ENCODE measurements at regions not wholly inside any gene's neighbourhood (a gene's known extent, or its start where the extent isn't known, plus 50 kb on each side); places are given as distances from the start of the nearest gene placed in this dataset.

DNA sequence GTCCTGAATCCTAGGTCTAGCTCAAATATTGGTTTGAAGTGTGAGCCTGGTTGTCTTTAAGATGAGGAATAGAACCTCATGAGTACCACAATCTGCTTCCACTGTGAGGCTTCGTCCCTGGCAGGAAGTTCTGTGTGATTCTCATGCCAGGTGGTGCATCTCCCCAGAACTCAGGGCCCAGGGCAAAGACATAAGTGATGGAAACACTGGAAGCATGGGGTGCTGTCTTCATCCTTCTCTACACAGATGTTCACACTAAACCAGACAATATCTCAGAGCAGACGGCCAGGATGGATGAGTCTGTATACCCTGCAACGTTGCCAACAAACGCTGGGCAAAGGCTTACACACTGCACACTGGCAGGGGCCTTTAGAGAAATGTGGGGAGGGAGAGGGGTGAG, 475.9 kb upstream of the B3GAT1 start (continued):
- TF ChIP-seq, protein P1, sequence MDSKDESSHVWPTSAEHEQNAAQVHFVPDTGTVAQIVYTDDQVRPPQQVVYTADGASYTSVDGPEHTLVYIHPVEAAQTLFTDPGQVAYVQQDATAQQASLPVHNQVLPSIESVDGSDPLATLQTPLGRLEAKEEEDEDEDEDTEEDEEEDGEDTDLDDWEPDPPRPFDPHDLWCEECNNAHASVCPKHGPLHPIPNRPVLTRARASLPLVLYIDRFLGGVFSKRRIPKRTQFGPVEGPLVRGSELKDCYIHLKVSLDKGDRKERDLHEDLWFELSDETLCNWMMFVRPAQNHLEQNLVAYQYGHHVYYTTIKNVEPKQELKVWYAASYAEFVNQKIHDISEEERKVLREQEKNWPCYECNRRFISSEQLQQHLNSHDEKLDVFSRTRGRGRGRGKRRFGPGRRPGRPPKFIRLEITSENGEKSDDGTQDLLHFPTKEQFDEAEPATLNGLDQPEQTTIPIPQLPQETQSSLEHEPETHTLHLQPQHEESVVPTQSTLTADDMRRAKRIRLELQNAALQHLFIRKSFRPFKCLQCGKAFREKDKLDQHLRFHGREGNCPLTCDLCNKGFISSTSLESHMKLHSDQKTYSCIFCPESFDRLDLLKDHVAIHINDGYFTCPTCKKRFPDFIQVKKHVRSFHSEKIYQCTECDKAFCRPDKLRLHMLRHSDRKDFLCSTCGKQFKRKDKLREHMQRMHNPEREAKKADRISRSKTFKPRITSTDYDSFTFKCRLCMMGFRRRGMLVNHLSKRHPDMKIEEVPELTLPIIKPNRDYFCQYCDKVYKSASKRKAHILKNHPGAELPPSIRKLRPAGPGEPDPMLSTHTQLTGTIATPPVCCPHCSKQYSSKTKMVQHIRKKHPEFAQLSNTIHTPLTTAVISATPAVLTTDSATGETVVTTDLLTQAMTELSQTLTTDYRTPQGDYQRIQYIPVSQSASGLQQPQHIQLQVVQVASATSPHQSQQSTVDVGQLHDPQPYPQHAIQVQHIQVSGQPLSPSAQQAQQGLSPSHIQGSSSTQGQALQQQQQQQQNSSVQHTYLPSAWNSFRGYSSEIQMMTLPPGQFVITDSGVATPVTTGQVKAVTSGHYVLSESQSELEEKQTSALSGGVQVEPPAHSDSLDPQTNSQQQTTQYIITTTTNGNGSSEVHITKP (tag by site-specific recombination; IDR thresholded peaks at IDR 0.05) = no peak
- TF ChIP-seq ZNF350 (tag by site-specific recombination; IDR thresholded peaks at IDR 0.05) (no peak), ZNF426 (tag by site-specific recombination; IDR thresholded peaks at IDR 0.05) (no peak), ZNF514 (tag by site-specific recombination; IDR thresholded peaks at IDR 0.05) (no peak), ZNF19 (tag by site-specific recombination; IDR thresholded peaks at IDR 0.05; ENCODE audit: low read depth) (no peak), ZBTB17 (tag by site-specific recombination; IDR thresholded peaks at IDR 0.05) (no peak), ZNF223 (tag by site-specific recombination; IDR thresholded peaks at IDR 0.05) (no peak), BCL11B (tag by site-specific recombination; IDR thresholded peaks at IDR 0.05; ENCODE audit: low read depth) (no peak), SCRT1 (tag by site-specific recombination; IDR thresholded peaks at IDR 0.05; ENCODE audit: borderline replicate concordance) (no peak)
- TF ChIP-seq, protein P2, sequence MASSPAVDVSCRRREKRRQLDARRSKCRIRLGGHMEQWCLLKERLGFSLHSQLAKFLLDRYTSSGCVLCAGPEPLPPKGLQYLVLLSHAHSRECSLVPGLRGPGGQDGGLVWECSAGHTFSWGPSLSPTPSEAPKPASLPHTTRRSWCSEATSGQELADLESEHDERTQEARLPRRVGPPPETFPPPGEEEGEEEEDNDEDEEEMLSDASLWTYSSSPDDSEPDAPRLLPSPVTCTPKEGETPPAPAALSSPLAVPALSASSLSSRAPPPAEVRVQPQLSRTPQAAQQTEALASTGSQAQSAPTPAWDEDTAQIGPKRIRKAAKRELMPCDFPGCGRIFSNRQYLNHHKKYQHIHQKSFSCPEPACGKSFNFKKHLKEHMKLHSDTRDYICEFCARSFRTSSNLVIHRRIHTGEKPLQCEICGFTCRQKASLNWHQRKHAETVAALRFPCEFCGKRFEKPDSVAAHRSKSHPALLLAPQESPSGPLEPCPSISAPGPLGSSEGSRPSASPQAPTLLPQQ (tag by site-specific recombination; IDR thresholded peaks at IDR 0.05) = no peak
- TF ChIP-seq, protein P3, sequence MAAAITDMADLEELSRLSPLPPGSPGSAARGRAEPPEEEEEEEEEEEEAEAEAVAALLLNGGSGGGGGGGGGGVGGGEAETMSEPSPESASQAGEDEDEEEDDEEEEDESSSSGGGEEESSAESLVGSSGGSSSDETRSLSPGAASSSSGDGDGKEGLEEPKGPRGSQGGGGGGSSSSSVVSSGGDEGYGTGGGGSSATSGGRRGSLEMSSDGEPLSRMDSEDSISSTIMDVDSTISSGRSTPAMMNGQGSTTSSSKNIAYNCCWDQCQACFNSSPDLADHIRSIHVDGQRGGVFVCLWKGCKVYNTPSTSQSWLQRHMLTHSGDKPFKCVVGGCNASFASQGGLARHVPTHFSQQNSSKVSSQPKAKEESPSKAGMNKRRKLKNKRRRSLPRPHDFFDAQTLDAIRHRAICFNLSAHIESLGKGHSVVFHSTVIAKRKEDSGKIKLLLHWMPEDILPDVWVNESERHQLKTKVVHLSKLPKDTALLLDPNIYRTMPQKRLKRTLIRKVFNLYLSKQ (tag by site-specific recombination; IDR thresholded peaks at IDR 0.05; ENCODE audit: borderline replicate concordance) = no peak

DNA sequence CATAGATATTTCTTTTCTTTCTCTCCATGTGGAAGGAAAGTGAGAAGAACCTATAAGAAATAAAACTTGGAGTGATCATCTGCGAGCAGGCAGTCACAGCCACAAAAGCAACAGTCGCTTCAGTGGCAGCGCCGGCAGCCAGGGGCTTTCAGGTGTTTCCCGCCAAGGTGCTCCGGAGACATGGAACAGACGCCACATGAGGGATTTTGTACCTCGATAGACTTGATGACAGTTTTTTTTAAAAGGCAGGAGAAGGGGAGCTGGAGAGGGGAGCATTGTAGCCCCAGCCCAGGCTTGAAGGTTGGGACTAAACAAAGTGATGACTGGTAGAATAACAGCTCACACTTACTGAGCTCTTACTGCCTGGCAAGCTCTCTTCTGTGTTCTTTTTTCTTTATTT, 471.4 kb upstream of the B3GAT1 start:
- Histone ChIP-seq H3K4me3 (ENCODE audit: low read depth, low read length) (no peak overlapping the region), H3K9me3 (ENCODE audit: control insufficient read depth, insufficient read depth, low read depth, low read length) (no peaks in the 10 kb centered on the region), H3K36me3 (ENCODE audit: control insufficient read depth in 2 of 2, insufficient read depth in 1 of 2, low read length in 2 of 2) (no peaks in the 10 kb centered on the region), H3K27ac (ENCODE audit: extremely low read depth, low read depth, low read length) (no peak overlapping the region), H3K4me1 (ENCODE audit: control insufficient read depth, insufficient read depth, low read length) (no peaks in the 10 kb centered on the region)
- POLR2A ChIA-PET = no interaction called here
- CTCF ChIA-PET = interaction anchor here (0.6 to 1.0 kb wide), 2 partner anchors 15 to 192 kb away, joined by 3 read pairs; no protein-coding TSS in a partner anchor
- TF ChIP-seq ZBTB17 (tag by site-specific recombination; IDR thresholded peaks at IDR 0.05) (no peak), ZEB2 (tag by site-specific recombination; IDR thresholded peaks at IDR 0.05) (no peak), ZNF354C (tag by site-specific recombination; IDR thresholded peaks at IDR 0.05; ENCODE audit: borderline replicate concordance, low read depth) (no peak), KLF9 (tag by site-specific recombination; IDR thresholded peaks at IDR 0.05; ENCODE audit: low read depth) (no peak), SALL2 (tag by site-specific recombination; IDR thresholded peaks at IDR 0.05; ENCODE audit: borderline replicate concordance) (no peak), ZNF555 (tag by site-specific recombination; conservative IDR thresholded peaks at IDR 0.05) (no peak), ZNF561 (tag by site-specific recombination; IDR thresholded peaks at IDR 0.05; ENCODE audit: borderline replicate concordance) (no peak), ZNF660 (tag by site-specific recombination; IDR thresholded peaks at IDR 0.05) (no peak), ZIC2 (tag by site-specific recombination; IDR thresholded peaks at IDR 0.05) (no peak), ZNF621 (tag by site-specific recombination; IDR thresholded peaks at IDR 0.05) (no peak), ZSCAN30 (tag by site-specific recombination; IDR thresholded peaks at IDR 0.05) (no peak), ZNF701 (tag by site-specific recombination; IDR thresholded peaks at IDR 0.05) (no peak), ZNF654 (tag by site-specific recombination; IDR thresholded peaks at IDR 0.05; ENCODE audit: low read depth) (no peak), YY1 (tag by site-specific recombination; IDR thresholded peaks at IDR 0.05) (no peak)
- TF ChIP-seq, protein P4, sequence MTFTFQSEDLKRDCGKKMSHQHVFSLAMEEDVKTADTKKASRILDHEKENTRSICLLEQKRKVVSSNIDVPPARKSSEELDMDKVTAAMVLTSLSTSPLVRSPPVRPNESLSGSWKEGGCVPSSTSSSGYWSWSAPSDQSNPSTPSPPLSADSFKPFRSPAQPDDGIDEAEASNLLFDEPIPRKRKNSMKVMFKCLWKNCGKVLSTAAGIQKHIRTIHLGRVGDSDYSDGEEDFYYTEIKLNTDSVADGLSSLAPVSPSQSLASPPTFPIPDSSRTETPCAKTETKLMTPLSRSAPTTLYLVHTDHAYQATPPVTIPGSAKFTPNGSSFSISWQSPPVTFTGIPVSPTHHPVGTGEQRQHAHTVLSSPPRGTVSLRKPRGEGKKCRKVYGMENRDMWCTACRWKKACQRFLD (tag by site-specific recombination; IDR thresholded peaks at IDR 0.05) = no peak
- TF ChIP-seq, protein P5, sequence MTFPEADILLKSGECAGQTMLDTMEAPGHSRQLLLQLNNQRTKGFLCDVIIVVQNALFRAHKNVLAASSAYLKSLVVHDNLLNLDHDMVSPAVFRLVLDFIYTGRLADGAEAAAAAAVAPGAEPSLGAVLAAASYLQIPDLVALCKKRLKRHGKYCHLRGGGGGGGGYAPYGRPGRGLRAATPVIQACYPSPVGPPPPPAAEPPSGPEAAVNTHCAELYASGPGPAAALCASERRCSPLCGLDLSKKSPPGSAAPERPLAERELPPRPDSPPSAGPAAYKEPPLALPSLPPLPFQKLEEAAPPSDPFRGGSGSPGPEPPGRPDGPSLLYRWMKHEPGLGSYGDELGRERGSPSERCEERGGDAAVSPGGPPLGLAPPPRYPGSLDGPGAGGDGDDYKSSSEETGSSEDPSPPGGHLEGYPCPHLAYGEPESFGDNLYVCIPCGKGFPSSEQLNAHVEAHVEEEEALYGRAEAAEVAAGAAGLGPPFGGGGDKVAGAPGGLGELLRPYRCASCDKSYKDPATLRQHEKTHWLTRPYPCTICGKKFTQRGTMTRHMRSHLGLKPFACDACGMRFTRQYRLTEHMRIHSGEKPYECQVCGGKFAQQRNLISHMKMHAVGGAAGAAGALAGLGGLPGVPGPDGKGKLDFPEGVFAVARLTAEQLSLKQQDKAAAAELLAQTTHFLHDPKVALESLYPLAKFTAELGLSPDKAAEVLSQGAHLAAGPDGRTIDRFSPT (tag by site-specific recombination; IDR thresholded peaks at IDR 0.05) = no peak

Data from HEK293 (cell line).